Naive thymus-derived CD8-positive, alpha-beta T cell (primary cell): ENCODE measurements at regions not wholly inside any gene's neighbourhood (a gene's known extent, or its start where the extent isn't known, plus 50 kb on each side); places are given as distances from the start of the nearest gene placed in this dataset.
"Not testable (repeated sequence)": the region's sequence is repeated elsewhere in the genome, so short reads cannot be mapped to it uniquely, and the experiment has no call there.

Experiments
- ATAC-seq, 2 donors: fragments of 150-1000 bp; cut with Tn5 transposase in 1 of 2; sonication (Bioruptor Pico), chemical (Tn5 transposase) in 1 of 2; 1 replicate in 1 of 2; 2 replicates in 1 of 2; pipeline ENCODE4 v1.10.0; 2021; ENCODE audit warnings: mild to moderate bottlenecking in 2 of 2, moderate library complexity in 2 of 2
- POLR2A ChIA-PET: fragments of 350-600 bp; sonication (Branson Sonifier 250); formaldehyde crosslinking; loops from one replicate; lab custom pipeline; 2021; ENCODE audit warnings: antibody characterized with exemption; lab: Charles Lee
- DNase-seq, 10 donors: peaks; one replicate each; pipeline versions ENCODE4 v3.0.0 to v3.0.0-alpha.2; 2020 to 2022
- H3K27ac Mint-ChIP-seq, 10 donors: one replicate each; pipeline ENCODE4 v1.8.0; 2020 to 2022; ENCODE audit warnings: mild to moderate bottlenecking in 10 of 10, mixed read lengths in 10 of 10, moderate library complexity in 4 of 10, inconsistent platforms in 1 of 10
- H3K27me3 Mint-ChIP-seq, 5 donors: one replicate each; pipeline ENCODE4 v1.8.0; 2021 to 2022; ENCODE audit warnings: mixed read lengths in 5 of 5
- H3K36me3 Mint-ChIP-seq, 3 donors: one replicate each; pipeline ENCODE4 v1.8.0; 2020 to 2022; ENCODE audit warnings: mixed read lengths in 3 of 3, mild to moderate bottlenecking in 2 of 3, inconsistent platforms in 1 of 3
- H3K4me1 Mint-ChIP-seq, 4 donors: one replicate each; pipeline ENCODE4 v1.8.0; 2021 to 2022; ENCODE audit warnings: mixed read lengths in 4 of 4
- H3K4me3 Mint-ChIP-seq, 10 donors: one replicate each; pipeline ENCODE4 v1.8.0; 2020 to 2022; ENCODE audit warnings: mild to moderate bottlenecking in 10 of 10, mixed read lengths in 10 of 10, moderate library complexity in 6 of 10, inconsistent platforms in 1 of 10
- H3K9me3 Mint-ChIP-seq, 9 donors: one replicate each; pipeline ENCODE4 v1.8.0; 2020 to 2022; ENCODE audit warnings: mixed read lengths in 9 of 9, mild to moderate bottlenecking in 3 of 9, inconsistent platforms in 1 of 9, moderate library complexity in 1 of 9

GRCh38 chr2:211187602-211188001 is 631.2 kb downstream of the CPS1 start:
- Mint-ChIP-seq H3K27ac (no peak overlapping the region), H3K27me3 (peaks cover 0 to 3% (median 0%) of the 10 kb centered on the region in 5 donors), H3K36me3 (no peaks in the 10 kb centered on the region), H3K4me3 (no peak overlapping the region), H3K9me3 (peaks cover 0 to 4% (median 0%) of the 10 kb centered on the region in 9 donors), H3K4me1 (no peaks in the 10 kb centered on the region)
- ATAC-seq = no peak
- POLR2A ChIA-PET = no interaction called here
- DNase-seq = no peak

GRCh38 chr2:211203986-211204385 is 647.6 kb downstream of the CPS1 start:
- no peak overlapping the region for H3K4me3 Mint-ChIP-seq

DNA sequence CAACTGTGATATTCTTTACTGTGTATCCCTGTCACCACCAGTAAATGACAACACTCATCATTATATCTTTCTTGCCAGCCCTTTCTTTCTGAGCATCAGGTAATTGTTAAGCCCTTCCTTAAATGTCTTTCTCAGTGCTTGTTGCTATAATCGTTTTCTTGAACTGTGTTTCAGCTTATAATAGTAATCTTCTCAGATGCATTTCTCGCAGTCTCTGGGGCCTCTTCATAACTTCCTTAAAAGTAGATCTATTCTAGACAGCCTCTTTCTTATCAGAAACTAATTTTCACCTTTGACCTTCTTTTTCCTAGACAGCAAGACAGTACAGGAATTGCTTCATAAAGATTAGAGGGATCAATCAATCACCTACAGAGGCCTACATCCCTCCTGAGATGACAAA is 648.1 kb downstream of the CPS1 start:
- POLR2A ChIA-PET = no interaction called here
- Mint-ChIP-seq H3K9me3 (peaks cover 0 to 9% (median 4%) of the 10 kb centered on the region in 9 donors), H3K27ac (no peak overlapping the region), H3K4me1 (peaks cover 0 to 1% (median 0%) of the 10 kb centered on the region in 4 donors), H3K36me3 (no peaks in the 10 kb centered on the region), H3K4me3 (no peak overlapping the region), H3K27me3 (no peaks in the 10 kb centered on the region)
- DNase-seq (no peak), ATAC-seq (no peak)

More at GRCh38 chr2:211203986-211204385, 647.6 kb downstream of the CPS1 start:
- ATAC-seq (no peak), DNase-seq (no peak)
- POLR2A ChIA-PET = no interaction called here
- Mint-ChIP-seq H3K27me3 (no peaks in the 10 kb centered on the region), H3K27ac (no peak overlapping the region), H3K4me1 (peaks cover 0 to 1% (median 0%) of the 10 kb centered on the region in 4 donors), H3K36me3 (no peaks in the 10 kb centered on the region), H3K9me3 (peaks cover 0 to 9% (median 4%) of the 10 kb centered on the region in 9 donors)

DNA sequence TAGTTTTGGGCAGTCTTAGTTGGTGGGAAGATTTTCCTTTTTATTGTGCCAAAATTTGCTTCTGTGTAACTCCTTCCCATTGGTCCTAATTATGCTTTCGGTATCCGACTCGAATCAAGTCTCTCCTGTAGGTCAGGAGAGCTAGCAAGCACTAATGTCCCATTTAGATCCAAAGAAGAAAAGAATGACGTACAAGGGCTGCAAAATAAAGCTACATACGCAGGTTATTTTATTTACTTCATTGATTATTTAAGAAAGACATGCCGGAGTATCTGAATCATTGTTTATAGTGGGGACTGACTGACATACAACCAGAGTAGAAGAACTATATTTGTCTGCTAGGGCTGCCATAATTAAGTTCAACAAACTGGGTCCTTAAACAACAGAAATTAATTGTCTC is 648.5 kb downstream of the CPS1 start:
- Mint-ChIP-seq H3K9me3 (peaks cover 0 to 9% (median 4%) of the 10 kb centered on the region in 9 donors), H3K27ac (no peak overlapping the region), H3K4me3 (no peak overlapping the region), H3K27me3 (no peaks in the 10 kb centered on the region), H3K4me1 (peaks cover 0 to 1% (median 0%) of the 10 kb centered on the region in 4 donors), H3K36me3 (no peaks in the 10 kb centered on the region)
- POLR2A ChIA-PET = no interaction called here
- DNase-seq = no peak
- ATAC-seq = no peak

GRCh38 chr2:211205358-211205757 is 649.0 kb downstream of the CPS1 start:
- ATAC-seq (no peak), DNase-seq (no peak)
- Mint-ChIP-seq H3K27me3 (no peaks in the 10 kb centered on the region), H3K4me1 (peaks cover 0 to 1% (median 0%) of the 10 kb centered on the region in 4 donors), H3K36me3 (no peaks in the 10 kb centered on the region), H3K9me3 (peaks cover 0 to 9% (median 2%) of the 10 kb centered on the region in 9 donors), H3K27ac (no peak overlapping the region), H3K4me3 (no peak overlapping the region)
- POLR2A ChIA-PET = no interaction called here

GRCh38 chr2:211205836-211206235 is 649.4 kb downstream of the CPS1 start:
- H3K4me1 Mint-ChIP-seq = peaks cover 0 to 1% (median 0%) of the 10 kb centered on the region in 4 donors
- ATAC-seq (no peak), DNase-seq (no peak)
- no peaks in the 10 kb centered on the region for H3K36me3 Mint-ChIP-seq
- no peak overlapping the region for H3K27ac Mint-ChIP-seq
- POLR2A ChIA-PET = no interaction called here
- H3K4me3 Mint-ChIP-seq = no peak overlapping the region
- no peaks in the 10 kb centered on the region for H3K27me3 Mint-ChIP-seq
- peaks cover 0 to 9% (median 2%) of the 10 kb centered on the region in 9 donors for H3K9me3 Mint-ChIP-seq

DNA sequence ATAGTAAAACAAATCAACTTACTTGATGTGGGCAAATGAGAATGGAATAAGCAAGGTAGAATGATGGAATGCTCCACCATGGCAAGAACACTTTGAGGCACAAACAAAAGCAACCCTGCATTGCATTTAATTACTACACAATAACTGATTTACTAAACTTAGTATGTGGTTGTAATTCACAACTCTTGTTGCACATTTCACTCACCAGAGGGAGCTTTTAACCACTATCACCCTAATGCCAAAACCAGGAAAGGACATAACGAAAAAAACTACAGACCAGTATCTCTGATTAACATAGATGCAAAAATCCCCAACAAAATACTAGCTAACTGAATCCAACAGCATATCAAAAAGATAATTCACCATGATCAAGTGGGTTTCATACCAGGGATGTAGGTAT is 659.8 kb downstream of the CPS1 start:
- DNase-seq = no peak
- POLR2A ChIA-PET = no interaction called here
- Mint-ChIP-seq H3K36me3 (no peaks in the 10 kb centered on the region), H3K4me3 (no peak overlapping the region), H3K27ac (no peak overlapping the region), H3K4me1 (no peaks in the 10 kb centered on the region), H3K9me3 (peaks cover 0 to 23% (median 9%) of the 10 kb centered on the region in 9 donors), H3K27me3 (no peaks in the 10 kb centered on the region)
- no peak for ATAC-seq

- H3K27me3 Mint-ChIP-seq, DNase-seq, POLR2A ChIA-PET, H3K36me3 Mint-ChIP-seq, H3K4me3 Mint-ChIP-seq, H3K4me1 Mint-ChIP-seq, H3K27ac Mint-ChIP-seq, ATAC-seq: not testable (repeated sequence)
- H3K9me3 Mint-ChIP-seq = peaks cover 0 to 23% (median 9%) of the 10 kb centered on the region in 9 donors
Measured at GRCh38 chr2:211219548-211219947, 663.1 kb downstream of the CPS1 start.

GRCh38 chr2:211225784-211226183 is 669.4 kb downstream of the CPS1 start:
- DNase-seq = no peak
- Mint-ChIP-seq H3K4me3 (no peak overlapping the region), H3K36me3 (no peaks in the 10 kb centered on the region), H3K4me1 (no peaks in the 10 kb centered on the region), H3K9me3 (peaks cover 0 to 7% (median 0%) of the 10 kb centered on the region in 9 donors), H3K27ac (no peak overlapping the region), H3K27me3 (no peaks in the 10 kb centered on the region)
- no peak for ATAC-seq
- POLR2A ChIA-PET = no interaction called here

DNA sequence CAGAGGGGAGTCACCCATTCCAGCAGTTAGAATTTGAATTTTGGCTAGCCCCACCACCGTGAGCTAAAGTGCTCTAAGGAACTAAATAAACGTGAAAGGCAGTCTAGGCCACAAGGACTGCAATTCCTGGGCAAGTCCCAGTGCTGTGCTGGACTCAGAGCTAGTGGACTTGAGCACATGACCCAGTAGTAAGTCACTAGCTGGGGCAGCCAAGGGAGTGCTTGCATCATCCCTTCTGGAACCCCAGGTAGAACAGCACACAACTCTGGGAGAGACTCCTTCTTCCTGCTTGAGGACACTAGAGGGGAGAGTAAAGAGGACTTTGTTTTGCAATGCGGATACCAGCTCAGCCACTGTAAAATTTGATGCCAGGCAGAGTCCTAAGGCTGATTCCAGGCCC is 672.2 kb downstream of the CPS1 start:
- DNase-seq (no peak), ATAC-seq (no peak)
- Mint-ChIP-seq H3K4me3 (no peak overlapping the region), H3K9me3 (peaks cover 0 to 7% (median 0%) of the 10 kb centered on the region in 9 donors), H3K4me1 (no peaks in the 10 kb centered on the region), H3K36me3 (no peaks in the 10 kb centered on the region), H3K27me3 (no peaks in the 10 kb centered on the region), H3K27ac (no peak overlapping the region)
- POLR2A ChIA-PET = no interaction called here

DNA sequence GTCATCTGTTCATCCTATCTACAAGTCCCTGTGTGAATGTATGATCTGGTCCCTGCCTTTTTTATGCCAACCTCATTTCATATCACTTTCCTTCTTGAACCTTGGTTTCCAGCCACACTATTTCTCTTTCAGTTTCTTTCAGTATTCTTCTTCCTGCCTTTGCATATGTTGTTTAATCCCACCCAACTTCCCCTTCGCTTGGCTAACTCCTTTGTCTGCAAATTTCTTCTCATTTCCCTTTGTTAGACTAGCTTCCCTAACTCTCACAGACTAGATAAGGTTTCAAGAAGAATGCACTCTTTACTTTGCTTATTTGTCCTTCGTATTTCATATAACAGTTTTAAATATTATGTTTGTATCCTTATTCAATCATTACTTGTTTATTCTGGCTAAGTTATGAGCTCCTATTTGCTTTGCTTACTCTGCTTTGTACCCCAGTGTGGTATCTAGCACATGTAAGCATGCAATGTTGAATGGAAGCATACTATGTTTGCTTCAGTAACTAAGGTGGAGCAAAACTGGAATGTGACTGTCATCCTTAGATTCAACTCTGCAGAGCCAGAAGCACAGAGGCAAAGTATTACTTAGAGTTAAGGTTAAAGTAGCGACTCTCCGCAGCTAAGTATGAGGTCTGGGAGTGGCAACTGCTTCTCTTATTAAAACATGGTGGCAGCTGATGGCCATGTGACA is 681.3 kb downstream of the CPS1 start:
- H3K4me3 Mint-ChIP-seq = no peak overlapping the region
- H3K36me3 Mint-ChIP-seq = no peaks in the 10 kb centered on the region
- ATAC-seq (no peak), DNase-seq (no peak)
- H3K27me3 Mint-ChIP-seq = no peaks in the 10 kb centered on the region
- POLR2A ChIA-PET = no interaction called here
- no peak overlapping the region for H3K27ac Mint-ChIP-seq
- peaks cover 0 to 19% (median 8%) of the 10 kb centered on the region in 9 donors for H3K9me3 Mint-ChIP-seq
- no peaks in the 10 kb centered on the region for H3K4me1 Mint-ChIP-seq

- H3K9me3 Mint-ChIP-seq = peaks cover 0 to 17% (median 5%) of the 10 kb centered on the region in 9 donors
- POLR2A ChIA-PET = no interaction called here
- ATAC-seq (no peak), DNase-seq (no peak)
- H3K27me3 Mint-ChIP-seq = no peaks in the 10 kb centered on the region
- no peak overlapping the region for H3K27ac Mint-ChIP-seq
- H3K36me3 Mint-ChIP-seq = no peaks in the 10 kb centered on the region
- H3K4me3 Mint-ChIP-seq = no peak overlapping the region
- no peaks in the 10 kb centered on the region for H3K4me1 Mint-ChIP-seq
Measured at GRCh38 chr2:211241891-211242290, 685.5 kb downstream of the CPS1 start.

DNA sequence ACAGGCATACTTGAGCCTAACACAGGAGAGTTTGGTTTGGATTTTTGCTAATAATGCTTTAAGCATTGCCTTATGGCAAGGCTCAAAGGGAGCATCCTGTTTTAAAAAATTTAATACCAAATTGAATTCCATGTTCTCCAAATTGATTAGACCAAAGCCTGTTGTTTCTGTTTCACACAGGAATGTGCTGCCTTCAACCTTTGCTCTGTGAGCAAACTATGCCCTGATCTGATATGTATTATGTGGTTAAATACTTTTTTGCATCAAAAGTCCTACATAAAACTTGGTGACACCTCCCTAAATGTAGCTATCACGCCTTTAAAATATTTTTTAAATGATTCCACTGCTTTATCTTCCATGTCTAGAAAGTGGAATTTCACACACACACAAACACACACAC is 691.4 kb downstream of the CPS1 start:
- Mint-ChIP-seq H3K4me1 (no peaks in the 10 kb centered on the region), H3K36me3 (no peaks in the 10 kb centered on the region), H3K27me3 (no peaks in the 10 kb centered on the region), H3K9me3 (peaks cover 0 to 16% (median 4%) of the 10 kb centered on the region in 9 donors), H3K4me3 (no peak overlapping the region), H3K27ac (no peak overlapping the region)
- ATAC-seq (no peak), DNase-seq (no peak)
- POLR2A ChIA-PET = no interaction called here

- H3K4me3 Mint-ChIP-seq = no peak overlapping the region
- DNase-seq (no peak), ATAC-seq (no peak)
- no peaks in the 10 kb centered on the region for H3K36me3 Mint-ChIP-seq
- no peaks in the 10 kb centered on the region for H3K27me3 Mint-ChIP-seq
- POLR2A ChIA-PET = no interaction called here
- H3K27ac Mint-ChIP-seq = no peak overlapping the region
- H3K9me3 Mint-ChIP-seq = peaks cover 0 to 16% (median 4%) of the 10 kb centered on the region in 9 donors
- no peaks in the 10 kb centered on the region for H3K4me1 Mint-ChIP-seq
Measured at GRCh38 chr2:211248841-211249240, 692.4 kb downstream of the CPS1 start.
